BE2C (cell line): ENCODE measurements at regions not wholly inside any gene's neighbourhood (a gene's known extent, or its start where the extent isn't known, plus 50 kb on each side); places are given as distances from the start of the nearest gene placed in this dataset.

Experiments
- DNase-seq: peaks from one replicate; pipeline ENCODE4 v3.0.0-alpha.2; 2020
- H3K27me3 ChIP-seq: fragments of 250-450 bp; sonication (Bioruptor Pico); 2 replicates; pipeline ENCODE4 v1.5.1; 2020; ENCODE audit warnings: mild to moderate bottlenecking
- H3K36me3 ChIP-seq: fragments of 250-450 bp; sonication (Bioruptor Pico); 2 replicates; pipeline ENCODE4 v1.5.1; 2020; ENCODE audit warnings: mild to moderate bottlenecking
- H3K4me1 ChIP-seq: fragments of 250-450 bp; sonication (Bioruptor Pico); 2 replicates; pipeline ENCODE4 v1.5.1; 2020
- H3K4me3 ChIP-seq: 2 replicates; pipeline ENCODE4 v1.5.1; 2011; ENCODE audit warnings: low read depth, low read length
- H3K9me3 ChIP-seq: fragments of 250-450 bp; sonication (Bioruptor Pico); 2 replicates; pipeline ENCODE4 v1.5.1; 2020
- CTCF ChIP-seq: IDR thresholded peaks from 2 replicates; pipeline ENCODE4 v1.5.1; 2012; ENCODE audit warnings: mild to moderate bottlenecking, low read depth, low read length

- Histone ChIP-seq H3K36me3 (no peaks in the 10 kb centered on the region), H3K27me3 (no peaks in the 10 kb centered on the region), H3K4me1 (no peaks in the 10 kb centered on the region), H3K4me3 (no peak overlapping the region), H3K9me3 (no peaks in the 10 kb centered on the region)
- no peak for TF ChIP-seq CTCF
- DNase-seq, result no peak
Measured at GRCh38 chrX:136933611-136934145, 53.2 kb upstream of the RBMX start.

GRCh38 chrX:136931661-136932060 is 51.1 kb upstream of the RBMX start:
- Histone ChIP-seq H3K9me3 (no peaks in the 10 kb centered on the region), H3K27me3 (no peaks in the 10 kb centered on the region), H3K4me1 (no peaks in the 10 kb centered on the region), H3K4me3 (no peak overlapping the region), H3K36me3 (no peaks in the 10 kb centered on the region)
- no peak for DNase-seq
- TF ChIP-seq CTCF, result no peak
